ENCODE measurements at regions not wholly inside any gene's neighbourhood (a gene's known extent, or its start where the extent isn't known, plus 50 kb on each side); places are given as distances from the start of the nearest gene placed in this dataset.

GRCh38 chr6:166771701-166772100, 144.7 kb upstream of the RPS6KA2 start:
- DNase-seq = no peak

GRCh38 chr6:166770216-166771116, 143.4 kb upstream of the RPS6KA2 start:
- no peak for DNase-seq

DNA sequence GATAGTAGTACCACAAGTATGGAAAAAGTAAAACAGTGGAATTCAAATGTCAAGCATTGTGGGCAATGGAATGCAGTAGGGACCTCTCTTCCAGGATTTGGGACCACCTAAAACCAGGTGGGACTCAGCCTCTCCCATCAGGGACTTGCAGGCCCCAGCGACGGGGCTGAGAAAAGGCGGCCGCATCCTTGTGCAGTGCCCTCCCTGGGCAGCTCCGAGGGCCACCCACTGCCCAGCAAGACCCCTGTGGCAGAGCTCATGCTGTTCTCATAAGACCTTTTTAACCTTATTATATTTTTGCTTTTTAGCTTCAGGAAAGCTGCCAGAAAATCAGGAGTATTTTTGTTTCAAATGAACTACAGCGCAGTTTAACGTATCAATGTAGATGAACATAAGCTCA, 142.6 kb upstream of the RPS6KA2 start:
- no peak for DNase-seq

DNA sequence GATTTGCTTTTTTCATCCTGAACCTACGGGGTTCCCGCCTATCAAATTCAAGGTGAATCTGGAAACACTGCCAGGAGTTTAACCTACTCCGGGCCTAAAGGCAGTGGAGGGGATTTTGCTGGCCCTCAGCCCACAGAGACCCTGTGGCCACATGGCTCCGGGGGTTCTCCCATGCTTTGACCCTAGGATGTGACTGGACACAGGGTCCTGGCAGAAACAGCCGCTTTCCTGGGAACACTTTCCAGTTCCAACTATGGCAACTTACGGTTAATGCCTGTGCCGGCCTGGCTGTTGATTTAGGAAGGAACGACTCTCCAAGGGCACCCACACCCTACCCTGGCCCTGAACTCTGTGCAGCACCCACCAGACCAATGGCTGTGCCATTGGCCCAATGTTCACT, 141.7 kb upstream of the RPS6KA2 start:
- DNase-seq = no peak

DNA sequence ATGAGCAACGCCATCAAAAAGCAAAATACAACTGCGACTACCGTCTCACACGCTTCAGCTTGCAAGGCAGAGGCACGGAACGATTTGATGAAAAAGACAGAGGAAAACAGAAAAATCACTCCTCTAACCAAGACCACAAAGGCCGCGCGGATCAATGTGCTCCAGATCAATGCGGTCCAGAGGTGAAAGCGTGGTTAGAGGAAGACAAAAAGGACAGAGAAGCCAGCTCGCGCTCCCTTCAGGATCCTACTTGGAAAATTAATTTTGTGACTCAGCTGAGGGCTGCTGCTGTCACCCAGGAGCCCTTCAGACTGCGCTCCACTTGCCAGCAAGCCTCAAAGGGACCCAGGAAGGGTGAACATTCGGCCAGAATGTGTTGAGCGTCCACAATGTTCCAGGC, 140.2 kb upstream of the RPS6KA2 start:
- no peak for DNase-seq

DNA sequence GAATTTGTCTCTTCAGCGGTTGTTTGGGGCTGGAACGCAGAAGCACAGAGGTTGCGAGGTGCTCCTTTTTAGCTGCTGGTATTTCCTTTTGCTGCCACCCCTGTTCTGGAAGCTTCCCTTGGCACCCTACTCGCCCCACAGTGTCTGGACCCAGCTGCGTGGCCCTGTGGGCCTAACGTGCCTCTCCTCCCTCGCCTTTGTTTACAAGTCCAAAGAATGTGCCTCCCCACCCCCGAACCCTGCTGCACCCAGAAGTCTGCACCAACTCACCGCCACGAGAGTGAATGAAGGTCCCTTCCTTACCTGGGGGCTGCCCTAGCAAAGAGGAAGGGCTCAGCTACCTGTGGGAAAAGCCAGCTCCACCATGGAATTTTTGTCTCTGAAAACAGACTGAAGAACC, 139.7 kb upstream of the RPS6KA2 start:
- DNase-seq = no peak

DNA sequence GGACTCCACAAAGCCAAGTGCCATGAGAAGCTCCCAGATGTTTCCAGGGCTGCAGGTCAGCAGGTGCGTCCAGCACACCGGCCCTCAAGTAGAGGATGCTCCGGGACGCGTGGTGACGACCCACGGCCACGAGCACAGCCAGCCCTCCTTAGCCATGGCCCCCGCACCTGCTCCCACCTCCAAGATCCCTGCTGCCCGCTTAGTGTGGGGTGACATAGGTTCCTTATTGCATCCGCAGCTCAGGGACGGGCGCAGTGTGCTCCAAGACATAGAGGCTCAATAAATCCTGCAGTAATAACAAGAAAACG, 138.1 kb upstream of the RPS6KA2 start:
- DNase-seq = no peak

DNA sequence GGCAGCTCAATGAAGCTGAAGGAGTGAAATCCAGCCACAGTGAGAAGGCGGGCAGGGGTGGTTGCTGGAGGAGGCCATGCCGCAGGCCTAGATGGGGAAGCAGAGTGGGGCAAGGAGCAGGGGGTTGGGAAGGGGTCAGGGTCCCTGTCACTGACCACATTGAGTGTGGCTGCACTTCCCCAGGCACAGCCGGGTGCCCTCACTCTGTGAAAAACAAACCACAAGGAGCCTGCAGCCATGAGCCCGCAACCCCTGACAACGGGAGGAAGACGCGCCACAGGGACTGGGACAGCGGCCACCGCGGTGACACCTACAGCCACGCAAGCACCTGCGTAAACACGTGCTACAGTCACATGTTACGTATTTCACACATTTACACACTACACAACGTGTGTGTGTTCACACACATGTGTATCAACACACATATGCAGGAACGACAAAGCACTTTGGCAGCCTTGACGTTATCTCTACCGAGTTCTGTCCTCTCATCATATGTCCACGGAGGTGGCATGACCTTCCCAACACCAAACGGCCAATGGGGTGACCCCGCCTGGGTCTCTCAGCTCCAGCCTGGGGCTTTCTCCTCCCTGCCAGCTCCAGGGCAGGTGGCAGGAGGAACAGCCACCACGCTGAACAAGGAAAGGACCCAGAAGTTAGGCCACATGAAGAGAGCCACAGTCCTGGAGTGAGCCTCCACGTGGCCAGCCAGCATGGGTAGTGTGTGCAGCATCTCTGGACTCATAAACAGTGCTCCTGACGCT, 137.6 kb upstream of the RPS6KA2 start:
- no peak for DNase-seq

DNA sequence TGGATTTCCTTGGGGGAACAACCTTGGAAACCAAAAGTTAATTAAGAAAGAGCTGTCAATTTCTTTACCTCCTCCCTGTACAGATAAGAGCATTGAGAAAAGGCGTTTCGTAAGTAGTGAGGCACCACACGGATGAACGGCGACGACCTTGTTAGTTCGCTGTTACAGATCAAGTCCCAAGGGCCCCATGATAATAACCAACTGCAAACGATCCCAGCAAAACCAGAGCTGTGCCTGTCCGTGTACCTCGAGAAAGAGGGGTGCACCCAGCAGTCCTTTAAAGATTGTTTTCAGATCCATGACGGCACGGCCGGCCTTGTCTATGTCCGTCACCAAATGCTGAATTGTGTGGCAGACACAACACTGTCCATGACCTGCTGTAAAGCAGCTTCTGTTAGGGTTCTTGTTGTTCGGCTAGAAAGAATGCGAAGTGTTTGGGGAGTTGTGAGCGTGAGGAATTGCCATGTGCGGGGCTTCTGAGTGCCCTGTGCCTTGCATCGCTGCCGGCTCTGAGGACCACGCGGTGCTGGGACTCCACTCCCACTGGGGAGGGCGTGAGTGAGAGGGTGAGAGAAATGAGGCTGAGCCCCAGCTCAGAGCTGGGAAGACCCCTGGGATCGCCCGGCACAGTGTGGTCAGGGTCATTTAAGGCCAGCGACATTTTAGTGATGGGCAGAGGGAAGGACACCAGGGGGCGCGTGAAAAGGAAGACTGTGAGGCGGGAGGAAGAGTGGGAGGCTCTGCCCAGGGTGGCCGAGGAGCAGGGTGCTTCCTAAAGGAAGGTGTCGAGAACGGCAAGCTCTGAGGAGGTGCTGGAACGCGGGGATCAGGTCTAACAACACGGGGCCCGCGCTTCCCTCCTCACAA, 136.8 kb upstream of the RPS6KA2 start:
- DNase-seq = no peak

DNA sequence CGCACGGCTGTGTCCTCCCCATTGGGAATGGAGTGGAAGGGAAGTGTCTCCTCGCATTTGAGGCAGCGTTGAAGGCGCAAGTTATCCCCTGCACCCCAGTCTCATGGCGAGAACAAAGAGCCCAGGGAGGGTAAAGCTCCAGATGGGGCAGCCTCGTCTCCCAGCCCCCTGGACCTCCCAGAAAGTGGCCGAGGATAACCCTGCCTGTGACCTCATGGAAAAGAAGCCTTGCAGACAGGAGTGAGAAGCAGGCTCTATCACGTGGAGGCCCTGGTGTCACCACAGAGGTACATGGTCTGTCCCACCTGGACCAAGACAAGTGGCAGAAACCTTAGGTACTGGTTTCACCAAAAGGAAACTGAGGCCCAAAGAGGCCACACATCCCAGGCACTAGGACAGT, 134.8 kb upstream of the RPS6KA2 start:
- no peak for DNase-seq

- DNase-seq = peak; percentile 42
Measured at GRCh38 chr6:166760288-166760687, 133.2 kb upstream of the RPS6KA2 start.

GRCh38 chr6:166758136-166758704, 131.2 kb upstream of the RPS6KA2 start:
- no peak for DNase-seq

- no peak for DNase-seq
Measured at GRCh38 chr6:166757232-166758135, 130.4 kb upstream of the RPS6KA2 start.

- no peak for DNase-seq
Measured at GRCh38 chr6:166754218-166755030, 127.4 kb upstream of the RPS6KA2 start.

- DNase-seq = no peak
Measured at GRCh38 chr6:166752928-166753721, 126.1 kb upstream of the RPS6KA2 start.

DNA sequence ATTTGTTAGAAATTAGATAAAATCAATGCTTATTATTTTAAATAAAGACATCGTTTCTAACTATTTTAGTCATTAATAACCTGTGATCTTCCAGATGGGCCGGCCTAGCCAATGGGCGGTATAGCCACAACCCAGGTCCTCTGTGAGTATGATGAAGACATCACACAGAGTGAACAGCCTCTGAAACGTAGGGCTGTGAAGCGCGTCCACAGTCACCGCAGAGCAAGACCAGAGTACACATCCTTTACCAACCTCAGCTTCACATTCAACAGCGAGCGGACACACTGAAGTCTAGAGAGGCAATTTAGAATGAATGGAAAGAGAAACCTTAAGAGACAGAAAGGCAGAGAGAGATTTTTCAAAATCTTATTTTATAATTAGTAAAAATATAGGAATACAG, 125.0 kb upstream of the RPS6KA2 start:
- DNase-seq = no peak

- DNase-seq = no peak
Measured at GRCh38 chr6:166751051-166751595, 124.1 kb upstream of the RPS6KA2 start.

- DNase-seq = no peak
Measured at GRCh38 chr6:166750108-166750793, 123.2 kb upstream of the RPS6KA2 start.

DNA sequence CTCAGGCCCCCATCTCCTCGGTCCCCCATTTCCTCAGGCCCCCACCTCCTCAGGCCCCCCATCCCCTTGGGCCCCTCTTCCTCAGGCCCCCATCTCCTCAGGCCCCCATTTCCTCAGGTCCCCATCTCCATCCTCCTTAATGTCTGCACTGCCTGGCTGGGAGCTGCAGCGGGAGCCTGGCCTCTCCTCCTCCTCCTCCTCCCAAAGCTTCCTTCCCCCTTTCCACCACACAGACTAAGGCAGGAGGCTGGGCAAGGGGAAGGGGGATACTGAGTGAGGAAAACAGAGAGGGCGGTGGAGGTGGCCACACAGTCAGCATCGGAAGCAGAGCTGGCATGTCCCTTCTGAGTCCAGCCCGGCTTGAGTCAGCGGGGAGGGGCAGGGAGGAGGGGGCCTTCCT, 122.6 kb upstream of the RPS6KA2 start:
- DNase-seq = no peak

All from activated CD4-positive, alpha-beta T cell treated with anti-CD3 and anti-CD28 coated beads, Interleukin-10, Interleukin-2, amounts not matched to agents 100 ng/mL and 50 ng/mL, durations not matched to agents 16 hours and 8 hours (primary cell).